GM23338 (cell line): ENCODE measurements at regions not wholly inside any gene's neighbourhood (a gene's known extent, or its start where the extent isn't known, plus 50 kb on each side); places are given as distances from the start of the nearest gene placed in this dataset.
A peak's percentile ranks its signal among the peaks of the same experiment; 100 is the strongest.

ENCODE experiments used
- ATAC-seq: fragments of 200-7000 bp; cut with Tn5 transposase; 3 replicates; pipeline ENCODE4 v1.9.1; 2020
- DNase-seq: peaks from one replicate; pipeline ENCODE4 v3.0.0-alpha.2; 2015; ENCODE audit warnings: low spot score
- H2AFZ ChIP-seq: fragments of 200-600 bp; sonication (generic); 2 replicates; pipeline ENCODE4 v1.8.0; 2016; ENCODE audit warnings: antibody characterized with exemption, mild to moderate bottlenecking, moderate library complexity
- H3F3A ChIP-seq: fragments of 200-600 bp; sonication (generic); replicated peaks from 2 replicates; pipeline ENCODE4 v1.8.0; 2017; ENCODE audit warnings: antibody characterized with exemption, mixed run types, low read depth
- H3K27ac ChIP-seq: fragments of 200-600 bp; sonication (generic); 2 replicates; pipeline ENCODE4 v1.6.1; 2016; ENCODE audit warnings: low read depth
- H3K27me3 ChIP-seq: fragments of 200-600 bp; sonication (generic); 2 replicates; pipeline ENCODE4 v1.8.0; 2016; ENCODE audit warnings: mild to moderate bottlenecking, mixed run types, moderate library complexity; ENCODE audit not compliant: insufficient read depth
- H3K36me3 ChIP-seq: fragments of 200-600 bp; sonication (generic); 2 replicates; pipeline ENCODE4 v1.8.0; 2016; ENCODE audit warnings: mild to moderate bottlenecking; ENCODE audit not compliant: insufficient read depth
- H3K4me1 ChIP-seq: fragments of 200-600 bp; sonication (generic); 2 replicates; pipeline ENCODE4 v1.8.0; 2016; ENCODE audit warnings: mild to moderate bottlenecking, moderate library complexity; ENCODE audit not compliant: insufficient read depth
- H3K4me2 ChIP-seq: fragments of 200-600 bp; sonication (generic); 2 replicates; pipeline ENCODE4 v1.7.1; 2017; ENCODE audit warnings: mixed run types
- H3K4me3 ChIP-seq: fragments of 200-600 bp; sonication (generic); 2 replicates; pipeline ENCODE4 v1.6.1; 2016; ENCODE audit warnings: mixed run types
- H3K79me2 ChIP-seq: fragments of 200-600 bp; sonication (generic); replicated peaks from 2 replicates; pipeline ENCODE4 v1.8.0; 2017; ENCODE audit warnings: mild to moderate bottlenecking; ENCODE audit not compliant: insufficient read depth
- H3K9me2 ChIP-seq: fragments of 200-600 bp; sonication (generic); 2 replicates; pipeline ENCODE4 v1.8.0; 2017; ENCODE audit not compliant: insufficient read depth
- H4K20me1 ChIP-seq: fragments of 200-600 bp; sonication (generic); replicated peaks from 2 replicates; pipeline ENCODE4 v1.8.0; 2017; ENCODE audit warnings: mild to moderate bottlenecking; ENCODE audit not compliant: insufficient read depth
- H3K27ac Mint-ChIP-seq: 2 replicates; pipeline ENCODE4 v1.8.0; 2020; ENCODE audit warnings: inconsistent platforms, mild to moderate bottlenecking, moderate library complexity, mixed read lengths
- H3K27me3 Mint-ChIP-seq: 3 replicates; pipeline ENCODE4 v1.8.0; 2022; ENCODE audit warnings: low read depth, mild to moderate bottlenecking, moderate library complexity, mixed read lengths, inconsistent platforms; ENCODE audit not compliant: insufficient read depth, poor library complexity
- H3K36me3 Mint-ChIP-seq: 3 replicates; pipeline ENCODE4 v1.8.0; 2021; ENCODE audit warnings: low read depth, mild to moderate bottlenecking, inconsistent platforms, moderate library complexity, mixed read lengths
- H3K4me1 Mint-ChIP-seq: 3 replicates; pipeline ENCODE4 v1.8.0; 2020; ENCODE audit warnings: mild to moderate bottlenecking, inconsistent platforms, mixed read lengths
- H3K4me3 Mint-ChIP-seq: 3 replicates; pipeline ENCODE4 v1.8.0; 2021; ENCODE audit warnings: moderate library complexity, mild to moderate bottlenecking, inconsistent platforms, mixed read lengths
- H3K9me3 Mint-ChIP-seq: 3 replicates; pipeline ENCODE4 v1.8.0; 2020; ENCODE audit warnings: moderate library complexity, mild to moderate bottlenecking, inconsistent platforms, mixed read lengths
- CREB1 ChIP-seq: fragments of 250-450 bp; sonication (Bioruptor Pico); IDR thresholded peaks from 2 replicates; pipeline ENCODE4 v1.5.0; 2020; ENCODE audit warnings: low read depth, mild to moderate bottlenecking, moderate library complexity
- EZH2 ChIP-seq: fragments of 200-600 bp; sonication (generic); IDR thresholded peaks from one replicate; pipeline ENCODE4 v1.8.0; 2017; ENCODE audit warnings: antibody characterized with exemption, mild to moderate bottlenecking, low read depth; ENCODE audit not compliant: unreplicated experiment
- JUNB ChIP-seq: IDR thresholded peaks from one replicate; pipeline ENCODE4 v1.6.1; 2016; ENCODE audit warnings: antibody characterized with exemption; ENCODE audit not compliant: unreplicated experiment
- NANOG ChIP-seq: IDR thresholded peaks from 2 replicates; pipeline ENCODE4 v1.6.1; 2016; ENCODE audit warnings: antibody characterized with exemption, borderline replicate concordance
- POLR2AphosphoS5 ChIP-seq: IDR thresholded peaks from 2 replicates; pipeline ENCODE4 v1.6.1; 2016; ENCODE audit warnings: antibody characterized with exemption, low read depth
- STAT1 ChIP-seq: IDR thresholded peaks from one replicate; pipeline ENCODE4 v1.6.1; 2016; ENCODE audit warnings: antibody characterized with exemption; ENCODE audit not compliant: unreplicated experiment
- ZNF114 ChIP-seq: fragments of 250-450 bp; sonication (Bioruptor Pico); IDR thresholded peaks from 2 replicates; pipeline ENCODE4 v1.5.0; 2020; ENCODE audit warnings: mild to moderate bottlenecking, moderate library complexity
- ZNF331 ChIP-seq: fragments of 250-450 bp; sonication (Bioruptor Pico); IDR thresholded peaks from 2 replicates; pipeline ENCODE4 v1.5.0; 2020; ENCODE audit warnings: low read depth, mild to moderate bottlenecking, moderate library complexity
- TF ChIP-seq, protein P1 (sequence below), 2 experiments: fragments of 200-600 bp in 1 of 2; sonication (generic) in 1 of 2; conservative IDR thresholded peaks; 2 replicates each; pipeline versions ENCODE4 v1.5.1 to v1.6.1; 2016 to 2017; ENCODE audit warnings: antibody characterized with exemption in 2 of 2, low read depth in 2 of 2, mild to moderate bottlenecking in 2 of 2, moderate library complexity in 1 of 2
- TF ChIP-seq, protein P2 (sequence below): fragments of 250-450 bp; sonication (Bioruptor Pico); IDR thresholded peaks from 2 replicates; pipeline ENCODE4 v1.5.0; 2020; ENCODE audit warnings: mild to moderate bottlenecking, moderate library complexity
- TF ChIP-seq, protein P3 (sequence below): IDR thresholded peaks from 2 replicates; pipeline ENCODE4 v1.6.1; 2016; ENCODE audit warnings: antibody characterized with exemption

DNA sequence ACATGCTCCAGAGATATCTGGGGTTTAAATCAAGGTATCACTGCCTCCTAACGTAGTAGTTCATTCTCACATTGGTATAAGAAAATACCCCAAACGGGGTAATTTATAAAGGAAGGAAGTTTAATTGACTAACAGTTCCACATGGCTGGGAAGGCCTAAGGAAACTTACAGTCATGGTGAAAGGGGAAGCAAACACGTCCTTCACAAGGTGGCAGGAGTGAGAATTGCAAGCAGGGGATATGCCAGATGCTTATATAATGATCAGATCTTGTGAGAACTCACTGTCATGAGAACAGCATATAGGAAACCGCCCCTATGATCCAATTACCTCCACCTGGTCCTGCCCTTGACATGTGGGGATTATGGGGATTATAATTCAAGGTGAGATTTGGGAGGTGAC, 1280.2 kb upstream of the C9orf72 start:
- Histone ChIP-seq H3K4me2 (no peak overlapping the region), H3K36me3 (no peaks in the 10 kb centered on the region), H3K9me2 (no peaks in the 10 kb centered on the region), H2AFZ (no peak overlapping the region), H3K4me3 (no peak overlapping the region), H3K4me1 (peaks cover 8% of the 10 kb centered on the region; the same call in 1 of the 2 replicates), H3K79me2 (no peaks in the 10 kb centered on the region), H3F3A (no peaks in the 10 kb centered on the region), H3K27ac (no peak overlapping the region), H4K20me1 (no peaks in the 10 kb centered on the region), H3K27me3 (no peaks in the 10 kb centered on the region)
- H3K4me3 Mint-ChIP-seq: no peak overlapping the region
- peaks cover 2% of the 10 kb centered on the region for H3K27me3 Mint-ChIP-seq
- no peaks in the 10 kb centered on the region for H3K9me3 Mint-ChIP-seq
- no peak for TF ChIP-seq STAT1
- TF ChIP-seq, protein P1, sequence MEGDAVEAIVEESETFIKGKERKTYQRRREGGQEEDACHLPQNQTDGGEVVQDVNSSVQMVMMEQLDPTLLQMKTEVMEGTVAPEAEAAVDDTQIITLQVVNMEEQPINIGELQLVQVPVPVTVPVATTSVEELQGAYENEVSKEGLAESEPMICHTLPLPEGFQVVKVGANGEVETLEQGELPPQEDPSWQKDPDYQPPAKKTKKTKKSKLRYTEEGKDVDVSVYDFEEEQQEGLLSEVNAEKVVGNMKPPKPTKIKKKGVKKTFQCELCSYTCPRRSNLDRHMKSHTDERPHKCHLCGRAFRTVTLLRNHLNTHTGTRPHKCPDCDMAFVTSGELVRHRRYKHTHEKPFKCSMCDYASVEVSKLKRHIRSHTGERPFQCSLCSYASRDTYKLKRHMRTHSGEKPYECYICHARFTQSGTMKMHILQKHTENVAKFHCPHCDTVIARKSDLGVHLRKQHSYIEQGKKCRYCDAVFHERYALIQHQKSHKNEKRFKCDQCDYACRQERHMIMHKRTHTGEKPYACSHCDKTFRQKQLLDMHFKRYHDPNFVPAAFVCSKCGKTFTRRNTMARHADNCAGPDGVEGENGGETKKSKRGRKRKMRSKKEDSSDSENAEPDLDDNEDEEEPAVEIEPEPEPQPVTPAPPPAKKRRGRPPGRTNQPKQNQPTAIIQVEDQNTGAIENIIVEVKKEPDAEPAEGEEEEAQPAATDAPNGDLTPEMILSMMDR (conservative IDR thresholded peaks at IDR 0.05; ENCODE audit: low read depth in 2 of 2): peak; percentile 9 to 38; a peak in 3 of 4 replicates
- TF ChIP-seq CREB1: no peak
- TF ChIP-seq ZNF331 (CRISPR knock-in tag): no peak
- no peak for TF ChIP-seq ZNF114 (CRISPR knock-in tag)
- TF ChIP-seq POLR2AphosphoS5: no peak
- peak; percentile 80 for ATAC-seq
- peaks cover 14% of the 10 kb centered on the region for H3K4me1 Mint-ChIP-seq
- H3K36me3 Mint-ChIP-seq: no peaks in the 10 kb centered on the region
- H3K27ac Mint-ChIP-seq: no peak overlapping the region
- peak; percentile 47 for DNase-seq

- H3K9me3 Mint-ChIP-seq: no peaks in the 10 kb centered on the region
- H3K9me2 ChIP-seq: no peaks in the 10 kb centered on the region
- no peaks in the 10 kb centered on the region for H4K20me1 ChIP-seq
- no peak for ATAC-seq
- no peak overlapping the region for H3K27ac Mint-ChIP-seq
- no peaks in the 10 kb centered on the region for H3K4me1 ChIP-seq
- no peak overlapping the region for H3K4me3 ChIP-seq
- no peaks in the 10 kb centered on the region for H3K27me3 Mint-ChIP-seq
- no peak overlapping the region for H3K4me3 Mint-ChIP-seq
- H3K36me3 Mint-ChIP-seq: no peaks in the 10 kb centered on the region
- no peaks in the 10 kb centered on the region for H3K36me3 ChIP-seq
- no peaks in the 10 kb centered on the region for H3K79me2 ChIP-seq
- H3F3A ChIP-seq: no peaks in the 10 kb centered on the region
- H3K4me2 ChIP-seq: no peak overlapping the region
- no peaks in the 10 kb centered on the region for H3K27me3 ChIP-seq
- no peak overlapping the region for H2AFZ ChIP-seq
- no peak overlapping the region for H3K27ac ChIP-seq
- H3K4me1 Mint-ChIP-seq: peaks cover 17% of the 10 kb centered on the region; the same call in 2 of the 3 replicates
- DNase-seq: no peak
- TF ChIP-seq POLR2AphosphoS5 (no peak), ZNF331 (CRISPR knock-in tag) (no peak), STAT1 (no peak), JUNB (no peak), EZH2 (no peak), NANOG (no peak), ZNF114 (CRISPR knock-in tag) (no peak), CREB1 (no peak)
- TF ChIP-seq, protein P1 (conservative IDR thresholded peaks at IDR 0.05; ENCODE audit: low read depth in 2 of 2): no peak
- TF ChIP-seq, protein P2, sequence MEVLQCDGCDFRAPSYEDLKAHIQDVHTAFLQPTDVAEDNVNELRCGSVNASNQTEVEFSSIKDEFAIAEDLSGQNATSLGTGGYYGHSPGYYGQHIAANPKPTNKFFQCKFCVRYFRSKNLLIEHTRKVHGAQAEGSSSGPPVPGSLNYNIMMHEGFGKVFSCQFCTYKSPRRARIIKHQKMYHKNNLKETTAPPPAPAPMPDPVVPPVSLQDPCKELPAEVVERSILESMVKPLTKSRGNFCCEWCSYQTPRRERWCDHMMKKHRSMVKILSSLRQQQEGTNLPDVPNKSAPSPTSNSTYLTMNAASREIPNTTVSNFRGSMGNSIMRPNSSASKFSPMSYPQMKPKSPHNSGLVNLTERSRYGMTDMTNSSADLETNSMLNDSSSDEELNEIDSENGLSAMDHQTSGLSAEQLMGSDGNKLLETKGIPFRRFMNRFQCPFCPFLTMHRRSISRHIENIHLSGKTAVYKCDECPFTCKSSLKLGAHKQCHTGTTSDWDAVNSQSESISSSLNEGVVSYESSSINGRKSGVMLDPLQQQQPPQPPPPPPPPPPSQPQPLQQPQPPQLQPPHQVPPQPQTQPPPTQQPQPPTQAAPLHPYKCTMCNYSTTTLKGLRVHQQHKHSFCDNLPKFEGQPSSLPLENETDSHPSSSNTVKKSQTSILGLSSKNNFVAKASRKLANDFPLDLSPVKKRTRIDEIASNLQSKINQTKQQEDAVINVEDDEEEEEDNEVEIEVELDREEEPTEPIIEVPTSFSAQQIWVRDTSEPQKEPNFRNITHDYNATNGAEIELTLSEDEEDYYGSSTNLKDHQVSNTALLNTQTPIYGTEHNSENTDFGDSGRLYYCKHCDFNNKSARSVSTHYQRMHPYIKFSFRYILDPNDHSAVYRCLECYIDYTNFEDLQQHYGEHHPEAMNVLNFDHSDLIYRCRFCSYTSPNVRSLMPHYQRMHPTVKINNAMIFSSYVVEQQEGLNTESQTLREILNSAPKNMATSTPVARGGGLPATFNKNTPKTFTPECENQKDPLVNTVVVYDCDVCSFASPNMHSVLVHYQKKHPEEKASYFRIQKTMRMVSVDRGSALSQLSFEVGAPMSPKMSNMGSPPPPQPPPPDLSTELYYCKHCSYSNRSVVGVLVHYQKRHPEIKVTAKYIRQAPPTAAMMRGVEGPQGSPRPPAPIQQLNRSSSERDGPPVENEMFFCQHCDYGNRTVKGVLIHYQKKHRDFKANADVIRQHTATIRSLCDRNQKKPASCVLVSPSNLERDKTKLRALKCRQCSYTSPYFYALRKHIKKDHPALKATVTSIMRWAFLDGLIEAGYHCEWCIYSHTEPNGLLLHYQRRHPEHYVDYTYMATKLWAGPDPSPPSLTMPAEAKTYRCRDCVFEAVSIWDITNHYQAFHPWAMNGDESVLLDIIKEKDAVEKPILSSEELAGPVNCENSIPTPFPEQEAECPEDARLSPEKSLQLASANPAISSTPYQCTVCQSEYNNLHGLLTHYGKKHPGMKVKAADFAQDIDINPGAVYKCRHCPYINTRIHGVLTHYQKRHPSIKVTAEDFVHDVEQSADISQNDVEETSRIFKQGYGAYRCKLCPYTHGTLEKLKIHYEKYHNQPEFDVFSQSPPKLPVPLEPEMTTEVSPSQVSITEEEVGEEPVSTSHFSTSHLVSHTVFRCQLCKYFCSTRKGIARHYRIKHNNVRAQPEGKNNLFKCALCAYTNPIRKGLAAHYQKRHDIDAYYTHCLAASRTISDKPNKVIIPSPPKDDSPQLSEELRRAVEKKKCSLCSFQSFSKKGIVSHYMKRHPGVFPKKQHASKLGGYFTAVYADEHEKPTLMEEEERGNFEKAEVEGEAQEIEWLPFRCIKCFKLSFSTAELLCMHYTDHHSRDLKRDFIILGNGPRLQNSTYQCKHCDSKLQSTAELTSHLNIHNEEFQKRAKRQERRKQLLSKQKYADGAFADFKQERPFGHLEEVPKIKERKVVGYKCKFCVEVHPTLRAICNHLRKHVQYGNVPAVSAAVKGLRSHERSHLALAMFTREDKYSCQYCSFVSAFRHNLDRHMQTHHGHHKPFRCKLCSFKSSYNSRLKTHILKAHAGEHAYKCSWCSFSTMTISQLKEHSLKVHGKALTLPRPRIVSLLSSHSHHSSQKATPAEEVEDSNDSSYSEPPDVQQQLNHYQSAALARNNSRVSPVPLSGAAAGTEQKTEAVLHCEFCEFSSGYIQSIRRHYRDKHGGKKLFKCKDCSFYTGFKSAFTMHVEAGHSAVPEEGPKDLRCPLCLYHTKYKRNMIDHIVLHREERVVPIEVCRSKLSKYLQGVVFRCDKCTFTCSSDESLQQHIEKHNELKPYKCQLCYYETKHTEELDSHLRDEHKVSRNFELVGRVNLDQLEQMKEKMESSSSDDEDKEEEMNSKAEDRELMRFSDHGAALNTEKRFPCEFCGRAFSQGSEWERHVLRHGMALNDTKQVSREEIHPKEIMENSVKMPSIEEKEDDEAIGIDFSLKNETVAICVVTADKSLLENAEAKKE (CRISPR knock-in tag): no peak
- TF ChIP-seq, protein P3, sequence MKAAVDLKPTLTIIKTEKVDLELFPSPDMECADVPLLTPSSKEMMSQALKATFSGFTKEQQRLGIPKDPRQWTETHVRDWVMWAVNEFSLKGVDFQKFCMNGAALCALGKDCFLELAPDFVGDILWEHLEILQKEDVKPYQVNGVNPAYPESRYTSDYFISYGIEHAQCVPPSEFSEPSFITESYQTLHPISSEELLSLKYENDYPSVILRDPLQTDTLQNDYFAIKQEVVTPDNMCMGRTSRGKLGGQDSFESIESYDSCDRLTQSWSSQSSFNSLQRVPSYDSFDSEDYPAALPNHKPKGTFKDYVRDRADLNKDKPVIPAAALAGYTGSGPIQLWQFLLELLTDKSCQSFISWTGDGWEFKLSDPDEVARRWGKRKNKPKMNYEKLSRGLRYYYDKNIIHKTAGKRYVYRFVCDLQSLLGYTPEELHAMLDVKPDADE: no peak
These were observed 1293.7 kb upstream of the C9orf72 start for GRCh38 chr9:28866951-28867350.
